Osteocyte (in vitro differentiated cells): ENCODE measurements at regions not wholly inside any gene's neighbourhood (a gene's known extent, or its start where the extent isn't known, plus 50 kb on each side); places are given as distances from the start of the nearest gene placed in this dataset.

Experiments used
- DNase-seq: peaks from one replicate; pipeline ENCODE4 v3.0.0; 2021; ENCODE audit warnings: mixed read lengths; ENCODE audit not compliant: unreplicated experiment; ENCODE audit errors: extremely low spot score
- H3K27ac Mint-ChIP-seq: one replicate; pipeline ENCODE4 v1.8.0; 2021; ENCODE audit warnings: mild to moderate bottlenecking, mixed read lengths; ENCODE audit not compliant: unreplicated experiment
- H3K27me3 Mint-ChIP-seq: one replicate; pipeline ENCODE4 v1.8.0; 2021; ENCODE audit warnings: mixed read lengths; ENCODE audit not compliant: unreplicated experiment
- H3K36me3 Mint-ChIP-seq: one replicate; pipeline ENCODE4 v1.8.0; 2021; ENCODE audit warnings: mixed read lengths; ENCODE audit not compliant: unreplicated experiment
- H3K4me1 Mint-ChIP-seq: one replicate; pipeline ENCODE4 v1.8.0; 2021; ENCODE audit warnings: mixed read lengths; ENCODE audit not compliant: unreplicated experiment
- H3K4me3 Mint-ChIP-seq: one replicate; pipeline ENCODE4 v1.8.0; 2021; ENCODE audit warnings: mild to moderate bottlenecking, moderate library complexity, mixed read lengths; ENCODE audit not compliant: unreplicated experiment
- H3K9me3 Mint-ChIP-seq: one replicate; pipeline ENCODE4 v1.8.0; 2021; ENCODE audit warnings: mixed read lengths; ENCODE audit not compliant: unreplicated experiment
- TF ChIP-seq, protein P1 (sequence below): fragments of 200-600 bp; sonication (generic); IDR thresholded peaks from 2 replicates; pipeline ENCODE4 v1.5.0; 2021; ENCODE audit warnings: antibody characterized with exemption, mild to moderate bottlenecking, moderate library complexity

DNA sequence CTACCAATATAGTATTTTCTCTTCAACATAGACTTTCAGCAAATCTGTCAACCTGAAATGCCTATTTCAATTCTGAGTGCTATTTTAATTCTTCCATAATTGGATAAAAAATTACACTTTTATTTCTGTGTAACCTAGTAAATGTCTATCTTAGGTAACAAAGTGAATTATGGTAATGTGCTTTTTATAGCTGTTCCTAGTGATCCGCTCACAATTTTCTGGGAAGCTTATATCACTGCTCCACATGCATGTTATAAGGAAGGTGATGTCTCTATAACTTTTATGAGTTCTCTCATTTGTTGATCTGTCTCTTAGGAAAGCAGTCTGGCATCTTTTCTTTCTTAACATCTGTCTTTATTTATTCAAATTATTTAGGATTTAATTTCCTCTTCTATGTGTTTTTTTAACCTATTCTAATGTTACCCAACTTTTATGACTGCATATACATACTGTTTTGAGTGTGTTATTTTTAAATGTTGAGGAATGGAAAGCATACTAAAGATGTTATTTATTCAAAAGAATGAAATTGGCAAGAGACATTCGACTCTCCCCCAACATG lies 777.1 kb upstream of the MDGA2 start:
- TF ChIP-seq, protein P1, sequence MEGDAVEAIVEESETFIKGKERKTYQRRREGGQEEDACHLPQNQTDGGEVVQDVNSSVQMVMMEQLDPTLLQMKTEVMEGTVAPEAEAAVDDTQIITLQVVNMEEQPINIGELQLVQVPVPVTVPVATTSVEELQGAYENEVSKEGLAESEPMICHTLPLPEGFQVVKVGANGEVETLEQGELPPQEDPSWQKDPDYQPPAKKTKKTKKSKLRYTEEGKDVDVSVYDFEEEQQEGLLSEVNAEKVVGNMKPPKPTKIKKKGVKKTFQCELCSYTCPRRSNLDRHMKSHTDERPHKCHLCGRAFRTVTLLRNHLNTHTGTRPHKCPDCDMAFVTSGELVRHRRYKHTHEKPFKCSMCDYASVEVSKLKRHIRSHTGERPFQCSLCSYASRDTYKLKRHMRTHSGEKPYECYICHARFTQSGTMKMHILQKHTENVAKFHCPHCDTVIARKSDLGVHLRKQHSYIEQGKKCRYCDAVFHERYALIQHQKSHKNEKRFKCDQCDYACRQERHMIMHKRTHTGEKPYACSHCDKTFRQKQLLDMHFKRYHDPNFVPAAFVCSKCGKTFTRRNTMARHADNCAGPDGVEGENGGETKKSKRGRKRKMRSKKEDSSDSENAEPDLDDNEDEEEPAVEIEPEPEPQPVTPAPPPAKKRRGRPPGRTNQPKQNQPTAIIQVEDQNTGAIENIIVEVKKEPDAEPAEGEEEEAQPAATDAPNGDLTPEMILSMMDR, result no peak
- no peak for DNase-seq
- Mint-ChIP-seq H3K36me3 (no peaks in the 10 kb centered on the region), H3K9me3 (no peaks in the 10 kb centered on the region), H3K27ac (no peak overlapping the region), H3K27me3 (no peaks in the 10 kb centered on the region), H3K4me1 (no peaks in the 10 kb centered on the region), H3K4me3 (no peak overlapping the region)

DNA sequence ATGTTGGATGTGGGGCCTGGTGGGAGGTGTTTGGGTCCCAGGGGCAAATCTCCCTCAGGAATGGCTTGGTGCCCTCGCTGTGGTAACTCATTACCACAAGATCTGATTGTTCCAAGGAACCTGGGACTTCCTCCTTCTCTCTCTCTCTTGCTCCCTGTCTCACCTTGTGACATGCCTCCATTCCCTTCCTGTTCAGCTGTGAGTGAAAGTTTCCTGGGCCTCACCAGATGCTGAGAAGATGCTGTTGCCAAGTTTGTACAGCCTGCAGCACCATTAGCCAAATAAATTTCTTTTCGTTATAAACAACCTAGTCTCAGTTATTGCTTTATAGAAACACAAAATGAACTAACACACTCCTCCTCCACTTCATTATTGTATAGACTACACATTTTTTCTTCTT lies 759.8 kb upstream of the MDGA2 start:
- TF ChIP-seq, protein P1, result no peak
- Mint-ChIP-seq H3K36me3 (no peaks in the 10 kb centered on the region), H3K4me1 (no peaks in the 10 kb centered on the region), H3K4me3 (no peak overlapping the region), H3K27me3 (no peaks in the 10 kb centered on the region), H3K9me3 (no peaks in the 10 kb centered on the region), H3K27ac (no peak overlapping the region)
- no peak for DNase-seq

DNA sequence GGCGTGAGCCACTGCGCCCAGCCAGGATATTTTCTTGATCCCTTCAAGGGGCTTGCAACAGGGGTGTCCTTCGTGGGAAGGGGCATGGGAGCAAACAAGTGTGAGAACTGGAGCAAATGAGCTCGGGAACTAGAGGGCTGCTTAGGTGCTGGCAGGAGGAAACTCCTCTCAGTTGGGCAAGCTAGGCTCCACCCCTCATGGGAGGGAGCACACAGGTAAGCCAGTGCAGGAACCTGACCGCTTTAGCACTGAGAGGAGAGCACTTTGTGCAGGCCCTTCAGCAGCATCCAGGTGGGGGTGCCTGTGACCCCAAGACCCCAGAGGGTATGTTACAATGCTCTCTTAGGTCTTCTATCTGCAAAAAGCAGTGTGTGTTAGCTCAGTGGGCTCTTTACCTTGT lies 755.4 kb upstream of the MDGA2 start:
- Mint-ChIP-seq H3K4me1 (no peaks in the 10 kb centered on the region), H3K36me3 (no peaks in the 10 kb centered on the region), H3K4me3 (no peak overlapping the region), H3K27me3 (no peaks in the 10 kb centered on the region), H3K27ac (no peak overlapping the region), H3K9me3 (no peaks in the 10 kb centered on the region)
- DNase-seq, result no peak
- TF ChIP-seq, protein P1, result no peak

DNA sequence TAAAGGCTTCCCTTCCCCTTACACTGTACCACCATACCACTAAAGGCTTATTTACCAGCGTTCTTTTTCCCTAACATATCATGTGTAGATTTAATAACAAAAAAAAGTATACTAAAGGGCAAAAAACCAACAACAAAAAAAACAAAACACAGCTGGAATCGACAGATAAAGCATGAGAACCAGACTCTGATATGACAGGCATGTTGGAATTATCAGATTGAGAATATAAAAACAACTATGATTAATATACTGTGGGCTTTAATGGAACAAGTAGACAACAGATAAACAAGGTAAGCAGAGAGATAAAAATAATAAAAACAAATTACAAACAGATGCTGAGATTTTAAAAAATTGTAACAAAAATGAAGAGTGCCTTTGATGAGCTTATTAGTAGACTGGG lies 754.1 kb upstream of the MDGA2 start:
- DNase-seq, result no peak
- no peaks in the 10 kb centered on the region for H3K4me1 Mint-ChIP-seq
- no peak overlapping the region for H3K27ac Mint-ChIP-seq
- H3K36me3 Mint-ChIP-seq, result no peaks in the 10 kb centered on the region
- H3K27me3 Mint-ChIP-seq, result no peaks in the 10 kb centered on the region
- no peak overlapping the region for H3K4me3 Mint-ChIP-seq
- TF ChIP-seq, protein P1, result no peak
- no peaks in the 10 kb centered on the region for H3K9me3 Mint-ChIP-seq

DNA sequence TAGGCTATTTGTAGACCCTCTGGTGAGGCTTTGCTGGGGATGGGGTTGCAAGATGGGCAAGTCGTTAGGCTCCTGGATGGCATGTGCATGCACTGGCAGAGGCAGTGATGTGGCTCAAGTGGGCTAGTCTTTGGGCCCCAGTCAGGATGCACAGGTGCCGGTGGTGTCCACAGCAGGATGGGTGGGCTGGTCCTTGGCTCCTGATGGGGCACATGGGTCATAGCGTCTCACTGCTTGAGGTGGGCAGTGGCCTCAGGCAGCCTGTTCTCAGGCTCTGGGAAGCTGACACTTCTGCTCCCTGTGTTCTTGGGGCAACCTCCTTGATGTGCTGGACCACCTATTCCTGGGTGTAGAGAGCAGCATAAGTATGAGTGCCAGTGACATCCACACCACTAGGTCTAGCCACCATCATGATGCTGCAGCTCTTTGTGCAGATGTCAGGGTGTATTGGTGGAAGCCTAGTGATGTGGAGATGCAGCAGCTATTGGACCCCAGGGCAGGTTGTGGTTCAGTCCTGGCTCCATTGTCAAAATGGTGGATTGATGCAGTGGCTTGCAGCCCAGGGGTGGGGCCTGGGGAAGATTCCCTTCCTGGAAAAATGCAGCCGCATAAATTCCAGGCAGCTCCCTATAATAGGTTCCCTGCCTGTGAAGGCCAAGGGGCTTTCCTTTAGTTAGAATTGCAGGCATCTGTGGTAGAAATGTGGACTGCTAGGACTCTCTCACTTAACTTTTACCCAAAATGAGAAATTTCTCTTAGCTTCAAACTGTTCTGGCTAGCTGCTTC lies 742.5 kb upstream of the MDGA2 start:
- H3K9me3 Mint-ChIP-seq, result peaks cover 25% of the 10 kb centered on the region
- H3K4me3 Mint-ChIP-seq, result no peak overlapping the region
- DNase-seq, result no peak
- no peaks in the 10 kb centered on the region for H3K4me1 Mint-ChIP-seq
- H3K27ac Mint-ChIP-seq, result no peak overlapping the region
- TF ChIP-seq, protein P1, result no peak
- H3K27me3 Mint-ChIP-seq, result no peaks in the 10 kb centered on the region
- H3K36me3 Mint-ChIP-seq, result no peaks in the 10 kb centered on the region
